C4-2B (cell line): ENCODE measurements at regions not wholly inside any gene's neighbourhood (a gene's known extent, or its start where the extent isn't known, plus 50 kb on each side); places are given as distances from the start of the nearest gene placed in this dataset.

ENCODE experiments used
- H3K27ac ChIP-seq: fragments of 450-650 bp; 2 replicates; pipeline ENCODE4 v1.5.1; 2017
- ZFX ChIP-seq: fragments of 450-650 bp; IDR thresholded peaks from 2 replicates; pipeline ENCODE4 v1.6.1; 2017
- TF ChIP-seq, protein P1 (sequence below): fragments of 450-650 bp; conservative IDR thresholded peaks from 2 replicates; pipeline ENCODE4 v1.5.1; 2017; ENCODE audit warnings: mild to moderate bottlenecking

DNA sequence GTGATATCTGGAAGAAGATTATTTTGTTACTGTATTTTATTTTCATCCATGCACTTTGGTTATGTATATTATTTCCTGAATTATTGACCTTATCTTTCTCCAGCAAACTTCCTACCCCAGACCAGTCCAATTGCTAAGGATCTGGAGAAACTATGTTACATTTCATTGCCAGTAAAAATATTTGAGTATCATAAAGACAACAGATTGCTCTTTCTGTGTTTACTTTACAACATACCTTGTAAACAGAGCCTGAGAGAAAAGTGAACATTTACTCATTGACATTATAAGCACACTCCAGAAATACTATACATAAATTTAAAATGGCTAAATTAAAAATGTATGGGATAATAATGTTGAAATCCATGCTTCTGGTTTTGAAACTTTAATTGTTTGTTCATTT is 186.2 kb upstream of the FAM3C start:
- TF ChIP-seq ZFX, result no peak
- TF ChIP-seq, protein P1, sequence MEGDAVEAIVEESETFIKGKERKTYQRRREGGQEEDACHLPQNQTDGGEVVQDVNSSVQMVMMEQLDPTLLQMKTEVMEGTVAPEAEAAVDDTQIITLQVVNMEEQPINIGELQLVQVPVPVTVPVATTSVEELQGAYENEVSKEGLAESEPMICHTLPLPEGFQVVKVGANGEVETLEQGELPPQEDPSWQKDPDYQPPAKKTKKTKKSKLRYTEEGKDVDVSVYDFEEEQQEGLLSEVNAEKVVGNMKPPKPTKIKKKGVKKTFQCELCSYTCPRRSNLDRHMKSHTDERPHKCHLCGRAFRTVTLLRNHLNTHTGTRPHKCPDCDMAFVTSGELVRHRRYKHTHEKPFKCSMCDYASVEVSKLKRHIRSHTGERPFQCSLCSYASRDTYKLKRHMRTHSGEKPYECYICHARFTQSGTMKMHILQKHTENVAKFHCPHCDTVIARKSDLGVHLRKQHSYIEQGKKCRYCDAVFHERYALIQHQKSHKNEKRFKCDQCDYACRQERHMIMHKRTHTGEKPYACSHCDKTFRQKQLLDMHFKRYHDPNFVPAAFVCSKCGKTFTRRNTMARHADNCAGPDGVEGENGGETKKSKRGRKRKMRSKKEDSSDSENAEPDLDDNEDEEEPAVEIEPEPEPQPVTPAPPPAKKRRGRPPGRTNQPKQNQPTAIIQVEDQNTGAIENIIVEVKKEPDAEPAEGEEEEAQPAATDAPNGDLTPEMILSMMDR, result no peak
- peak overlapping the region; percentile 95; the same call in 1 of the 2 replicates for H3K27ac ChIP-seq

DNA sequence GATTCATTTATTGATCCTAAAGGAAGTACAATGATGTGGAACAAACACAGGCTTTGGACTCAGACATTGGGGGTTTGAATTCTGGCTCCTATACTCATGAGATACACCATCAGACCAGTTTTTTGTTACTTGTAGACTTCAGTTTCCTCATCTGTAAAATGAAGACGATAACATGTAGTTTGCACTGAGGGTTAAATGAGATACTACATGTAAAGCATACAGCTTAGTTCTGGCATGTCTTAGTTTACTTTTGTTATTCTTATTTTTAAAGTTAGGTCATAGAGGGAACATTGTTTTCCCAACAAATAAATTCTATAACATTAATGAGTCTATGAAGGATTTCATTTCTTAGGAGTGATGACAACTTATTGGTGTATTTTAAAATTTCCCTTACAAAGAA is 183.5 kb upstream of the FAM3C start:
- no peak for TF ChIP-seq ZFX
- TF ChIP-seq, protein P1, result no peak
- H3K27ac ChIP-seq, result no peak overlapping the region

DNA sequence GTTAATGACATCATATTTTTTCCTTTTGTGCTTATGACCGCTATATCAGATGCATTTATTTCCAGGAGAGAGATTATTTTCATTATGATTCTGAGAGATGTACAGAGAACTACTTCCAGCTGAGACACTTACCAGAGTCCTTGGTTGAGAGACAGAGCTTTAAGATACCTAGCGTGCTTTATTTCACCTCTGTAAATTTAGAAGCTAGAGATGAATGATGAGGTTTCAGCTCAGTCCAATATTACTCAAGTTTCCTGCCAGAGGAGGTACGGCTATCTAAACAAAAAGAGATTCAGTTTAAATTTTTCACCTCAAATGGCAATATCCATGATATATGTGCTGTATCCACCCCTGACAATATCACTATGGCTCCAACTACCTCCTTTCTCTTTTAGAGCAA is 182.6 kb upstream of the FAM3C start:
- TF ChIP-seq ZFX, result no peak
- TF ChIP-seq, protein P1, result no peak
- no peak overlapping the region for H3K27ac ChIP-seq

DNA sequence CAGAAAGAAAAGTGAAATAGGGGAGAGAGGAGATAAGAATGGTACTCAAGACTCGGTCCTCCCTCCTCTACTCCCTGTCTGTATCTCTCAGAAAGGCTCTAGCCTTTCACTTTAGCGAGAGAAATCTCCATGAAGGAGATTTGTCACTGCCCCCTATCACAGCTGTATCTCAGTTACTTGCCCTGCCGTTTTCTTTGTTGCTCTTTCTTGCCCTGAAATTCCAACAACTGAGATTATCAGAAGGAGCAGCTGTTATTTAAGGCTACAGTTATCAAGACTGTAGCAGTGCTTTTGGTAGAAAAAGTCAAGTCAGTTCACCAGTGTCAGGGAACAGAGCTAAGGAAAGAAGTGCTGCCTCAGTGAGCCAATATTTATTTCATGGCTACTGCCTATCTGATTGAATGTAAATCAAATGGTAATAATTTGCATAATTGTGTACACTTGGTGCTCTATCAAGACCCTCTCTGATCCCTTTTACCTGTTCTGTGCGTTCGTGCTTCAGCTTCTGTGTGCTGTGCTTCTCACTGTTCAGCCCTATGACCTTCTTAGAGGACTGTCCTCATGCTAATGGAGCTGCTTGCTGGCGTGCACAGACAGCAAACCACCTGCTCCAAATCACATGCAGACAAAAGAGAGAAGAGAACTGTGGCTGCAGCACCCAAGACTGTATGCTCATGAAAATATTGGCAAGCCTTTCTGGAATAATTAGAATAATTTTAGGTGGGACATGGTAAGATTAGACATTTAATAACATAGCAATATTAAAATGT is 180.2 kb upstream of the FAM3C start:
- TF ChIP-seq, protein P1, result no peak
- TF ChIP-seq ZFX, result no peak

DNA sequence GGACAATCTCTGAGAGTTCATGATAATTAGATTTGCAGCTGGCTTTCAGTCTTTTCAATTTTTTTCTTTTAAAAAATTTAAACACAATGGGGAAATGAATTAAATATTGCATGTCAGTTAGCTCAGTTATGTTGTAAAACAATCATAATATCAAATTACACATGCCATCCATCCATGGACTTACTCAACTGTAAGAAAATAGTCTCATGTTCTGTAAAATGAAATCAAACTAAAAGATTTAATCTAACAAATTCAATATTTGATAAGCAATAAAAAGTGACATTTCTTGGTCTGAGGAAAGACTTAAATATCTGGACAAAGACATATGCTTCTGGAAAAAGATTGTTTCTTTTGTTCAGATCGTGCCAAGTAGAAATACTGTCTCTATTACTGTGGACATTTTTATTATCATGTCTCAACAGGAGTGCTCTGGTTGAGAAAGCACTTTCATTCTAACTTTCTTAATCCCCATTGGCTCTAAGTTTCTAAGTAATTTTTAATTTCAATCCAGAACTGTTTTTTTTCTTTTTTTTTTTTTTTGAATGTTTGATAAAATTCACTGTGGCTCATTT is 179.2 kb upstream of the FAM3C start:
- no peak for TF ChIP-seq ZFX
- TF ChIP-seq, protein P1, result no peak
- no peak overlapping the region for H3K27ac ChIP-seq

More for the DNA sequence above, 180.2 kb upstream of the FAM3C start:
- no peak overlapping the region for H3K27ac ChIP-seq

DNA sequence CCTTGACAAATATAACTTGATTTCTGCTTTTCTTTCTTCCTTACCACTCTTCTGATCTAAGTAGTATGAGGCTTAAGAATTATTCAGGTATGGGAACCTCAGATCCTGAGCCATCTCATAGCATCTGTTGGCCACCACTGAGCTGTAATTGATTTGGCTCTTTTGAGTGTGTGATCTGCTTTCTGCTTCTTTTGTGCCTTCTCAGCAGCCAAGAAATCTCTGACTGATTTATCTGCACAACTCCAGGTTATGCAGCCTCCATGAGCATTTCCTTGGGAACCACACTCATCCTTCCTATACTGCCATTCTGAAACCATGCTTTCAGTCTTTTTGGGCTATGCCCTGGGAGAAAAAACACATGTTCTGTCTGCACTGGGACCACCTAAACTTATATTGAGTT is 178.0 kb upstream of the FAM3C start:
- no peak overlapping the region for H3K27ac ChIP-seq
- TF ChIP-seq, protein P1, result no peak
- no peak for TF ChIP-seq ZFX

DNA sequence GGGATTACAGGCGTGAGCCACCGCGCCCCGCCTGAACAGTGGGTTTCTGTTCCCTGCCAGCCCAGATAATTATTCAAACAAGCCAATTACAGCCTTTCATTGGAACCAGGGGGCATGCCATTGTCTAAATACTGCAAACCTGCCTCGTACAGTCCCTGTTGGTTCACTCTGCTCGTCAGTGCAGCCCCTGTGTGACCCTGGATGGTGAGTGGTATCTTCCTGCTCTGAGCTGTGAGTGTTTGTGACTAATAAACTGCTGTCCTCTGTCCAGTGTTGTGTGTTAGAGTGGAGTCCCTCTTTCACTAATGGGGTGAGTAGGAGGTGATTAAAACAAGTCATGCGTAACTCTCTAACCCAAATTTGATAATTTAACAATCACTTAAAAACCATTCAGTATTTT is 176.5 kb upstream of the FAM3C start:
- no peak for TF ChIP-seq ZFX
- TF ChIP-seq, protein P1, result no peak
- H3K27ac ChIP-seq, result no peak overlapping the region
